Panc1 (cell line): ENCODE measurements at regions not wholly inside any gene's neighbourhood (a gene's known extent, or its start where the extent isn't known, plus 50 kb on each side); places are given as distances from the start of the nearest gene placed in this dataset.

ENCODE experiments used
- ATAC-seq: fragments of 200-7000 bp; cut with Tn5 transposase; 2 replicates; pipeline ENCODE4 v1.9.1; 2020; ENCODE audit warnings: mild to moderate bottlenecking, moderate library complexity
- BruUV-seq: library from RNA; stranded (reverse); fragments of 400-500 nt; replicated peaks from 2 replicates; lab custom pipeline; 2021; lab: Mats Ljungman, UMichigan
- CTCF ChIA-PET: fragments of 300-600 bp; sonication (Branson Sonifier 250); formaldehyde crosslinking; loops from one replicate; lab custom pipeline; 2022; ENCODE audit warnings: antibody characterized with exemption; lab: Charles Lee
- POLR2A ChIA-PET: fragments of 300-600 bp; sonication (Branson Sonifier 250); formaldehyde crosslinking; loops from one replicate; lab custom pipeline; 2022; ENCODE audit warnings: antibody characterized with exemption; lab: Charles Lee
- DNase-seq: peaks from one replicate; pipeline ENCODE4 v3.0.0-alpha.2; 2010; ENCODE audit warnings: low read depth, low spot score
- H3K27ac ChIP-seq: 2 replicates; pipeline ENCODE4 v1.5.1; 2011; ENCODE audit warnings: mild to moderate bottlenecking, low read length, inconsistent platforms
- H3K27me3 ChIP-seq: fragments of 200-500 bp; sonication (Bioruptor generic); 2 replicates; pipeline ENCODE4 v1.6.0; 2014; ENCODE audit warnings: low read length, inconsistent platforms; ENCODE audit not compliant: control insufficient read depth, insufficient read depth
- H3K36me3 ChIP-seq: fragments of 200-500 bp; sonication (Bioruptor generic); 2 replicates; pipeline ENCODE4 v1.5.1; 2014; ENCODE audit warnings: inconsistent platforms, mild to moderate bottlenecking, low read length, moderate library complexity; ENCODE audit not compliant: control insufficient read depth, insufficient read depth
- H3K4me1 ChIP-seq: 2 replicates; pipeline ENCODE4 v1.5.1; 2011; ENCODE audit warnings: inconsistent platforms, mild to moderate bottlenecking, low read length, moderate library complexity; ENCODE audit not compliant: control insufficient read depth, insufficient read depth
- H3K4me3 ChIP-seq, 2 experiments: 2 replicates each; pipeline ENCODE4 v1.5.1; 2011 to 2012; ENCODE audit warnings: low read depth in 2 of 2, low read length in 2 of 2, mild to moderate bottlenecking in 2 of 2, inconsistent platforms in 1 of 2, moderate library complexity in 1 of 2
- H3K9me3 ChIP-seq: fragments of 200-500 bp; sonication (Bioruptor generic); 2 replicates; pipeline ENCODE4 v1.5.1; 2014; ENCODE audit warnings: low read depth, mild to moderate bottlenecking, inconsistent platforms, low read length, moderate library complexity; ENCODE audit not compliant: control insufficient read depth, insufficient read depth
- POLR2AphosphoS5 ChIP-seq: IDR thresholded peaks from 2 replicates; pipeline ENCODE4 v1.6.1; 2012; ENCODE audit warnings: mild to moderate bottlenecking, low read depth, low read length, moderate library complexity
- SIN3A ChIP-seq: IDR thresholded peaks from 2 replicates; pipeline ENCODE4 v1.6.1; 2012; ENCODE audit warnings: low read depth, mild to moderate bottlenecking, low read length, moderate library complexity, borderline replicate concordance; ENCODE audit not compliant: insufficient read depth
- TCF7L2 ChIP-seq: IDR thresholded peaks from 2 replicates; pipeline ENCODE4 v1.6.1; 2011; ENCODE audit warnings: mild to moderate bottlenecking, low read depth, low read length, inconsistent platforms
- in situ Hi-C: cut with HindIII; loops from 2 replicates; pipeline ENCODE4 v1.10.0; 2016; ENCODE audit warnings: low sequenced_read_pairs, low pct_unique_long_range_greater_than_20kb
- intact Hi-C: fragments of 100-400 bp; cut with micrococcal nuclease; formaldehyde crosslinking; loops from one replicate; pipeline ENCODE4 v1.10.0; 2022; ENCODE audit not compliant: unreplicated experiment
- TF ChIP-seq, protein P1 (sequence below): fragments of 450-650 bp; IDR thresholded peaks from 2 replicates; pipeline ENCODE4 v1.5.1; 2017; ENCODE audit warnings: mild to moderate bottlenecking
- TF ChIP-seq, protein P2 (sequence below), 2 experiments: IDR thresholded peaks; 2 replicates each; pipeline ENCODE4 v1.6.1; 2011 to 2012; ENCODE audit warnings: low read depth in 2 of 2, control low read depth in 1 of 2, low read length in 1 of 2, mild to moderate bottlenecking in 1 of 2, moderate library complexity in 1 of 2; ENCODE audit not compliant: insufficient read depth in 1 of 2

DNA sequence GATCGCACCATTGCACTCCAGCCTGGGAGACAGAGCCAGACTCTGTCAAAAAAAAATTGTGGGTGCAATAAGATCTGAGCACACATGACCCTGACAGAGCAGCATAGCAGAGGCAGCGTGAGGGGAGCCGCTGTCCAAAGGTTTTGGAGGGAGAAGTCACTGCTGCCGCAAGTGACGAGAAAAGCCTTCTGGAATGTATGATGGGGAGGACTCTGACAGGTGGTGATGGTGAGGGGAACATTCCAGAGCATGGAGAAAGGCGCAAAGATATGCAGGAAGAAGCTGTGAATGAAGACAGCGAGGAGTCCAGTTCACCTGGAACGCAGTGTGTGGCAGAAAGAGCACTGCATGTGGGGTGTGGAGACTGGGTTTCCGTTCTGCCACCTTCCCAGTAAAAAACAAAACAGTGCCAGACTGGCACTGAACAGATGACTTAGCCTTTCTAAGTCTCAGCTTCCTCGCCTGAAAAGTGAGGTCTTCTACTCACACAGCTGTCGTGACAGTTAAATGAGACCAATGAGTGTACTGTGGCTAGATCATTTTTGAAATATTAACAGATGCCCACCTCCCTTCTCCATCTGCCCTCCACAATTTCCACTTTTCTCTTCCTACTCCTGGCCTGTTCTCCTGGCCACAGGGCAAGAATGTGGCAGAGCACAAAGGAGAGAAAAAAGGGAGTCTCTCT is 53.4 kb upstream of the PTHLH start:
- H3K9me3 ChIP-seq = no peaks in the 10 kb centered on the region
- ATAC-seq (no peak), DNase-seq (no peak)
- H3K36me3 ChIP-seq = no peaks in the 10 kb centered on the region
- POLR2A ChIA-PET = no interaction called here
- CTCF ChIA-PET = no interaction called here
- in situ Hi-C loops (no loop called here), intact Hi-C loops (no loop called here)
- H3K27me3 ChIP-seq = no peaks in the 10 kb centered on the region
- no peak overlapping the region for H3K27ac ChIP-seq
- BruUV-seq = no TSS peak
- TF ChIP-seq TCF7L2 (no peak), SIN3A (no peak), POLR2AphosphoS5 (no peak)
- TF ChIP-seq, protein P1, sequence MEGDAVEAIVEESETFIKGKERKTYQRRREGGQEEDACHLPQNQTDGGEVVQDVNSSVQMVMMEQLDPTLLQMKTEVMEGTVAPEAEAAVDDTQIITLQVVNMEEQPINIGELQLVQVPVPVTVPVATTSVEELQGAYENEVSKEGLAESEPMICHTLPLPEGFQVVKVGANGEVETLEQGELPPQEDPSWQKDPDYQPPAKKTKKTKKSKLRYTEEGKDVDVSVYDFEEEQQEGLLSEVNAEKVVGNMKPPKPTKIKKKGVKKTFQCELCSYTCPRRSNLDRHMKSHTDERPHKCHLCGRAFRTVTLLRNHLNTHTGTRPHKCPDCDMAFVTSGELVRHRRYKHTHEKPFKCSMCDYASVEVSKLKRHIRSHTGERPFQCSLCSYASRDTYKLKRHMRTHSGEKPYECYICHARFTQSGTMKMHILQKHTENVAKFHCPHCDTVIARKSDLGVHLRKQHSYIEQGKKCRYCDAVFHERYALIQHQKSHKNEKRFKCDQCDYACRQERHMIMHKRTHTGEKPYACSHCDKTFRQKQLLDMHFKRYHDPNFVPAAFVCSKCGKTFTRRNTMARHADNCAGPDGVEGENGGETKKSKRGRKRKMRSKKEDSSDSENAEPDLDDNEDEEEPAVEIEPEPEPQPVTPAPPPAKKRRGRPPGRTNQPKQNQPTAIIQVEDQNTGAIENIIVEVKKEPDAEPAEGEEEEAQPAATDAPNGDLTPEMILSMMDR = no peak
- TF ChIP-seq, protein P2, sequence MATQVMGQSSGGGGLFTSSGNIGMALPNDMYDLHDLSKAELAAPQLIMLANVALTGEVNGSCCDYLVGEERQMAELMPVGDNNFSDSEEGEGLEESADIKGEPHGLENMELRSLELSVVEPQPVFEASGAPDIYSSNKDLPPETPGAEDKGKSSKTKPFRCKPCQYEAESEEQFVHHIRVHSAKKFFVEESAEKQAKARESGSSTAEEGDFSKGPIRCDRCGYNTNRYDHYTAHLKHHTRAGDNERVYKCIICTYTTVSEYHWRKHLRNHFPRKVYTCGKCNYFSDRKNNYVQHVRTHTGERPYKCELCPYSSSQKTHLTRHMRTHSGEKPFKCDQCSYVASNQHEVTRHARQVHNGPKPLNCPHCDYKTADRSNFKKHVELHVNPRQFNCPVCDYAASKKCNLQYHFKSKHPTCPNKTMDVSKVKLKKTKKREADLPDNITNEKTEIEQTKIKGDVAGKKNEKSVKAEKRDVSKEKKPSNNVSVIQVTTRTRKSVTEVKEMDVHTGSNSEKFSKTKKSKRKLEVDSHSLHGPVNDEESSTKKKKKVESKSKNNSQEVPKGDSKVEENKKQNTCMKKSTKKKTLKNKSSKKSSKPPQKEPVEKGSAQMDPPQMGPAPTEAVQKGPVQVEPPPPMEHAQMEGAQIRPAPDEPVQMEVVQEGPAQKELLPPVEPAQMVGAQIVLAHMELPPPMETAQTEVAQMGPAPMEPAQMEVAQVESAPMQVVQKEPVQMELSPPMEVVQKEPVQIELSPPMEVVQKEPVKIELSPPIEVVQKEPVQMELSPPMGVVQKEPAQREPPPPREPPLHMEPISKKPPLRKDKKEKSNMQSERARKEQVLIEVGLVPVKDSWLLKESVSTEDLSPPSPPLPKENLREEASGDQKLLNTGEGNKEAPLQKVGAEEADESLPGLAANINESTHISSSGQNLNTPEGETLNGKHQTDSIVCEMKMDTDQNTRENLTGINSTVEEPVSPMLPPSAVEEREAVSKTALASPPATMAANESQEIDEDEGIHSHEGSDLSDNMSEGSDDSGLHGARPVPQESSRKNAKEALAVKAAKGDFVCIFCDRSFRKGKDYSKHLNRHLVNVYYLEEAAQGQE (IDR thresholded peaks at IDR 0.05; ENCODE audit: insufficient read depth in 1 of 2, low read depth in 2 of 2, low read length in 1 of 2) = no peak
- no peak overlapping the region for H3K4me3 ChIP-seq
- H3K4me1 ChIP-seq = no peaks in the 10 kb centered on the region

DNA sequence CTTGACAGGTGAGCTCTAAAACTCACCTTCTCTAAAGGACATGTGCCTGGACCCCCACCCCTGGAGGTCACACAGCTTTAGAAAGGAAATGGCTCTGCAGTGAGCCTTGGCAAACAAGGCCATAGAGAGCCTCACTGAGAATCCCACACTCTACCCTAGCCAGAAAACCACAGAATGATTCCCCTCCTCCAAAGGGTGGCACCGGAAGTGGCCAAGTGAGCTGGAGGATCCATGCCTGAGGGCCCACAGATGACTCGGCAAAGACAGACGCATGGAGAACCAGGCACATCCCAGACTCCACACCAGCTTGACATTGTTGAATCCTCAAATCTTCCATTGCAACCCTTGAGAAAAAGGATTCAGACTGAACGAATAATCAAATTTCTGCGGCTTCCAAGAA is 54.2 kb upstream of the PTHLH start:
- BruUV-seq = no TSS peak
- POLR2A ChIA-PET = no interaction called here
- no peaks in the 10 kb centered on the region for H3K27me3 ChIP-seq
- H3K9me3 ChIP-seq = no peaks in the 10 kb centered on the region
- intact Hi-C loops = no loop called here
- TF ChIP-seq TCF7L2 = no peak
- TF ChIP-seq, protein P2 (IDR thresholded peaks at IDR 0.05; ENCODE audit: insufficient read depth in 1 of 2, low read depth in 2 of 2, low read length in 1 of 2) = no peak
- TF ChIP-seq POLR2AphosphoS5 = no peak
- TF ChIP-seq, protein P1 = no peak
- TF ChIP-seq SIN3A = no peak
- no peaks in the 10 kb centered on the region for H3K36me3 ChIP-seq
- H3K4me3 ChIP-seq = no peak overlapping the region
- ATAC-seq (no peak), DNase-seq (no peak)
- CTCF ChIA-PET = interaction anchor here (0.6 kb wide), 1 partner anchor 28 kb away, joined by 3 read pairs; no protein-coding TSS in a partner anchor
- in situ Hi-C loops = no loop called here
- no peak overlapping the region for H3K27ac ChIP-seq
- no peaks in the 10 kb centered on the region for H3K4me1 ChIP-seq
